OCI-LY3 (cell line): ENCODE measurements at regions not wholly inside any gene's neighbourhood (a gene's known extent, or its start where the extent isn't known, plus 50 kb on each side); places are given as distances from the start of the nearest gene placed in this dataset.

ENCODE experiments used
- EZH2phosphoT487 ChIP-seq: fragments of 200-600 bp; shearing (Covaris generic); IDR thresholded peaks from 2 replicates; pipeline ENCODE4 v1.6.1; 2018; ENCODE audit warnings: antibody characterized with exemption, mixed run types, low read depth
- TF ChIP-seq, protein P1 (sequence below): fragments of 200-600, 300-600 bp; sonication (generic); IDR thresholded peaks from 2 replicates; pipeline ENCODE4 v1.5.1; 2014; ENCODE audit warnings: antibody characterized with exemption, low read length, low read depth

DNA sequence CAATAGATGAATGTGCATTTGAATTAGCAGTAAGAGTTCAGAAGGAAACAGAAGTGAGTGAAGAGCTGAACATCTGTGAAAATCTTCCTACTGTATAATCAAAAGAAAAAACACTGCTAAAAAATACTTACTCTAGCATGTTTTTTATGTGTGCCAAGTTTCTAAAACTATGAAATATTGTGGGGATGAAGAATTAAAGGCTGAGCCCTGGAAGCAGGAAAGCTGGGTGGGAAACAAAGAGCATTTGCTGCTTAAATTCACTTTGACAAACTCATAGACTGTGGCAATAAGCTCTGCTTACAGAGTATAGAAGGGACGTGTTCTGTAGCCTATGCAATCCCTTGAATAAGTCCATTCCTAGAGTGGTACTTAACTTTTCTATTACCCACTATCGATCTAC, 261.7 kb downstream of the ANKRD50 start:
- TF ChIP-seq, protein P1, sequence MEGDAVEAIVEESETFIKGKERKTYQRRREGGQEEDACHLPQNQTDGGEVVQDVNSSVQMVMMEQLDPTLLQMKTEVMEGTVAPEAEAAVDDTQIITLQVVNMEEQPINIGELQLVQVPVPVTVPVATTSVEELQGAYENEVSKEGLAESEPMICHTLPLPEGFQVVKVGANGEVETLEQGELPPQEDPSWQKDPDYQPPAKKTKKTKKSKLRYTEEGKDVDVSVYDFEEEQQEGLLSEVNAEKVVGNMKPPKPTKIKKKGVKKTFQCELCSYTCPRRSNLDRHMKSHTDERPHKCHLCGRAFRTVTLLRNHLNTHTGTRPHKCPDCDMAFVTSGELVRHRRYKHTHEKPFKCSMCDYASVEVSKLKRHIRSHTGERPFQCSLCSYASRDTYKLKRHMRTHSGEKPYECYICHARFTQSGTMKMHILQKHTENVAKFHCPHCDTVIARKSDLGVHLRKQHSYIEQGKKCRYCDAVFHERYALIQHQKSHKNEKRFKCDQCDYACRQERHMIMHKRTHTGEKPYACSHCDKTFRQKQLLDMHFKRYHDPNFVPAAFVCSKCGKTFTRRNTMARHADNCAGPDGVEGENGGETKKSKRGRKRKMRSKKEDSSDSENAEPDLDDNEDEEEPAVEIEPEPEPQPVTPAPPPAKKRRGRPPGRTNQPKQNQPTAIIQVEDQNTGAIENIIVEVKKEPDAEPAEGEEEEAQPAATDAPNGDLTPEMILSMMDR: no peak
- no peak for TF ChIP-seq EZH2phosphoT487
